IPS-20b (cell line): ENCODE measurements at regions not wholly inside any gene's neighbourhood (a gene's known extent, or its start where the extent isn't known, plus 50 kb on each side); places are given as distances from the start of the nearest gene placed in this dataset.

Experiments
- H3K27ac ChIP-seq: one replicate; pipeline ENCODE4 v1.5.1; 2013; ENCODE audit warnings: low read length
- H3K27me3 ChIP-seq: 2 replicates; pipeline ENCODE4 v1.6.1; 2013; ENCODE audit warnings: mild to moderate bottlenecking, low read length, inconsistent platforms; ENCODE audit not compliant: insufficient read depth
- H3K36me3 ChIP-seq: 2 replicates; pipeline ENCODE4 v1.6.1; 2013; ENCODE audit warnings: low read depth, mild to moderate bottlenecking, inconsistent platforms, low read length, moderate library complexity; ENCODE audit not compliant: insufficient read depth
- H3K4me1 ChIP-seq: 2 replicates; pipeline ENCODE4 v1.6.1; 2013; ENCODE audit warnings: mild to moderate bottlenecking, control low read depth, inconsistent platforms, low read length, moderate library complexity; ENCODE audit not compliant: insufficient read depth
- H3K4me3 ChIP-seq: 2 replicates; pipeline ENCODE4 v1.5.1; 2013; ENCODE audit warnings: mild to moderate bottlenecking, low read length, inconsistent platforms
- H3K9ac ChIP-seq: 2 replicates; pipeline ENCODE4 v1.6.1; 2013; ENCODE audit warnings: low read depth, mild to moderate bottlenecking, inconsistent platforms, low read length, moderate library complexity
- H3K9me3 ChIP-seq: 2 replicates; pipeline ENCODE4 v1.6.1; 2013; ENCODE audit warnings: mild to moderate bottlenecking, low read depth, low read length, inconsistent platforms; ENCODE audit not compliant: insufficient read depth

GRCh38 chr6:12363651-12364381, 73.7 kb downstream of the EDN1 start:
- Histone ChIP-seq H3K27me3 (no peaks in the 10 kb centered on the region), H3K4me3 (no peak overlapping the region), H3K9me3 (no peaks in the 10 kb centered on the region), H3K9ac (no peak overlapping the region), H3K4me1 (peaks cover 6% of the 10 kb centered on the region), H3K27ac (no peak overlapping the region), H3K36me3 (no peaks in the 10 kb centered on the region)

GRCh38 chr6:12364621-12365020, 74.5 kb downstream of the EDN1 start:
- Histone ChIP-seq H3K4me1 (peaks cover 6% of the 10 kb centered on the region), H3K9me3 (no peaks in the 10 kb centered on the region), H3K36me3 (no peaks in the 10 kb centered on the region), H3K27ac (no peak overlapping the region), H3K4me3 (no peak overlapping the region), H3K27me3 (no peaks in the 10 kb centered on the region), H3K9ac (no peak overlapping the region)

- H3K4me1 ChIP-seq = peaks cover 6% of the 10 kb centered on the region
- H3K9me3 ChIP-seq = no peaks in the 10 kb centered on the region
- no peaks in the 10 kb centered on the region for H3K36me3 ChIP-seq
- no peaks in the 10 kb centered on the region for H3K27me3 ChIP-seq
- no peak overlapping the region for H3K4me3 ChIP-seq
- no peak overlapping the region for H3K27ac ChIP-seq
- H3K9ac ChIP-seq = no peak overlapping the region
Measured at GRCh38 chr6:12366731-12367130, 76.6 kb downstream of the EDN1 start.

GRCh38 chr6:12367412-12367811, 77.3 kb downstream of the EDN1 start:
- Histone ChIP-seq H3K27ac (no peak overlapping the region), H3K27me3 (no peaks in the 10 kb centered on the region), H3K9ac (no peak overlapping the region), H3K4me3 (no peak overlapping the region), H3K4me1 (peaks cover 6% of the 10 kb centered on the region), H3K9me3 (no peaks in the 10 kb centered on the region), H3K36me3 (no peaks in the 10 kb centered on the region)

- no peak overlapping the region for H3K9ac ChIP-seq
- peaks cover 6% of the 10 kb centered on the region for H3K4me1 ChIP-seq
- H3K9me3 ChIP-seq = no peaks in the 10 kb centered on the region
- no peaks in the 10 kb centered on the region for H3K36me3 ChIP-seq
- no peaks in the 10 kb centered on the region for H3K27me3 ChIP-seq
- H3K27ac ChIP-seq = no peak overlapping the region
- H3K4me3 ChIP-seq = no peak overlapping the region
Measured at GRCh38 chr6:12369355-12369754, 79.2 kb downstream of the EDN1 start.

GRCh38 chr6:12369781-12370262, 79.7 kb downstream of the EDN1 start:
- no peak overlapping the region; the same call in 1 of the 2 replicates for H3K9ac ChIP-seq
- H3K4me1 ChIP-seq = peaks cover 6% of the 10 kb centered on the region
- H3K27ac ChIP-seq = no peak overlapping the region
- no peak overlapping the region for H3K4me3 ChIP-seq
- no peaks in the 10 kb centered on the region for H3K36me3 ChIP-seq
- H3K27me3 ChIP-seq = no peaks in the 10 kb centered on the region
- H3K9me3 ChIP-seq = no peaks in the 10 kb centered on the region

- no peaks in the 10 kb centered on the region for H3K36me3 ChIP-seq
Measured at GRCh38 chr6:12371151-12371550, 81.0 kb downstream of the EDN1 start.

GRCh38 chr6:12371641-12372146, 81.5 kb downstream of the EDN1 start:
- Histone ChIP-seq H3K4me1 (no peaks in the 10 kb centered on the region; the same call in 1 of the 2 replicates), H3K36me3 (no peaks in the 10 kb centered on the region), H3K27me3 (no peaks in the 10 kb centered on the region), H3K27ac (no peak overlapping the region), H3K9me3 (no peaks in the 10 kb centered on the region), H3K4me3 (no peak overlapping the region), H3K9ac (no peak overlapping the region)

More at GRCh38 chr6:12371151-12371550, 81.0 kb downstream of the EDN1 start:
- no peaks in the 10 kb centered on the region for H3K9me3 ChIP-seq
- H3K4me1 ChIP-seq = no peaks in the 10 kb centered on the region; the same call in none of the 2 replicates
- no peaks in the 10 kb centered on the region for H3K27me3 ChIP-seq
- H3K27ac ChIP-seq = no peak overlapping the region
- H3K9ac ChIP-seq = no peak overlapping the region
- no peak overlapping the region for H3K4me3 ChIP-seq

GRCh38 chr6:12379181-12379580, 89.0 kb downstream of the EDN1 start:
- no peaks in the 10 kb centered on the region for H3K36me3 ChIP-seq
- no peaks in the 10 kb centered on the region for H3K9me3 ChIP-seq
- H3K4me1 ChIP-seq = no peaks in the 10 kb centered on the region
- H3K27me3 ChIP-seq = no peaks in the 10 kb centered on the region
- no peak overlapping the region for H3K27ac ChIP-seq
- no peak overlapping the region for H3K9ac ChIP-seq
- no peak overlapping the region for H3K4me3 ChIP-seq

GRCh38 chr6:12381587-12381986, 91.4 kb downstream of the EDN1 start:
- Histone ChIP-seq H3K27me3 (no peaks in the 10 kb centered on the region), H3K4me1 (no peaks in the 10 kb centered on the region), H3K27ac (no peak overlapping the region), H3K9me3 (no peaks in the 10 kb centered on the region), H3K9ac (no peak overlapping the region), H3K36me3 (no peaks in the 10 kb centered on the region), H3K4me3 (no peak overlapping the region)

- H3K9ac ChIP-seq = no peak overlapping the region
- no peaks in the 10 kb centered on the region for H3K36me3 ChIP-seq
- no peaks in the 10 kb centered on the region for H3K27me3 ChIP-seq
- no peaks in the 10 kb centered on the region for H3K4me1 ChIP-seq
- H3K9me3 ChIP-seq = no peaks in the 10 kb centered on the region
- no peak overlapping the region for H3K4me3 ChIP-seq
- no peak overlapping the region for H3K27ac ChIP-seq
Measured at GRCh38 chr6:12383448-12383847, 93.3 kb downstream of the EDN1 start.

GRCh38 chr6:12384357-12384912, 94.3 kb downstream of the EDN1 start:
- no peaks in the 10 kb centered on the region for H3K9me3 ChIP-seq

More at GRCh38 chr6:12384357-12384912, 94.3 kb downstream of the EDN1 start:
- Histone ChIP-seq H3K36me3 (no peaks in the 10 kb centered on the region), H3K27ac (no peak overlapping the region), H3K4me3 (no peak overlapping the region), H3K9ac (no peak overlapping the region), H3K4me1 (no peaks in the 10 kb centered on the region), H3K27me3 (no peaks in the 10 kb centered on the region)
